ENCODE measurements at regions not wholly inside any gene's neighbourhood (a gene's known extent, or its start where the extent isn't known, plus 50 kb on each side); places are given as distances from the start of the nearest gene placed in this dataset.

- H3K4me2 ChIP-seq, result no peak overlapping the region
- 58% methylated on average over 2 of the region's 2 CpGs for WGBS (ENCODE audit: low lambda C conversion rate, missing lambda C conversion rate)
Observed at GRCh38 chr7:125136755-125137532, 207.3 kb upstream of the POT1 start.

GRCh38 chr7:125136341-125136740 is 206.7 kb upstream of the POT1 start:
- Histone ChIP-seq H3K36me3 (replicated peaks; ENCODE audit: insufficient read depth, low read depth) (no peaks in the 10 kb centered on the region), H3K9me2 (replicated peaks; ENCODE audit: insufficient read depth) (no peaks in the 10 kb centered on the region), H3K4me1 (ENCODE audit: insufficient read depth) (no peaks in the 10 kb centered on the region), H3K4me2 (no peak overlapping the region), H3K27ac (no peak overlapping the region), H3K4me3 (no peak overlapping the region), H2AFZ (no peak overlapping the region), H3K27me3 (no peaks in the 10 kb centered on the region), H4K20me1 (ENCODE audit: insufficient read depth, poor library complexity, severe bottlenecking) (no peaks in the 10 kb centered on the region), H3K9me3 (ENCODE audit: low read depth) (no peaks in the 10 kb centered on the region), H3K79me2 (no peaks in the 10 kb centered on the region)
- no peak for TF ChIP-seq CTCF (IDR thresholded peaks at IDR 0.05; ENCODE audit: poor library complexity)
- 63% methylated on average over 1 of the region's 1 CpG for whole genome bisulfite sequencing (ENCODE audit: low lambda C conversion rate, missing lambda C conversion rate)
- DNase-seq (ENCODE audit: low spot score), result no peak

More at GRCh38 chr7:125136755-125137532, 207.3 kb upstream of the POT1 start:
- DNase-seq (ENCODE audit: low spot score), result peak; percentile 12
- H3K79me2 ChIP-seq, result no peaks in the 10 kb centered on the region
- TF ChIP-seq CTCF (IDR thresholded peaks at IDR 0.05; ENCODE audit: poor library complexity), result no peak
- TF ChIP-seq EZH2phosphoT487 (IDR thresholded peaks at IDR 0.05; ENCODE audit: low read depth, severe bottlenecking, unreplicated experiment), result no peak
- TF ChIP-seq EZH2 (IDR thresholded peaks at IDR 0.05; ENCODE audit: borderline replicate concordance), result no peak
- no peaks in the 10 kb centered on the region for H4K20me1 ChIP-seq (ENCODE audit: insufficient read depth, poor library complexity, severe bottlenecking)
- H3K27ac ChIP-seq, result peak overlapping the region; percentile 12
- no peaks in the 10 kb centered on the region for H3K9me2 ChIP-seq (replicated peaks; ENCODE audit: insufficient read depth)
- no peaks in the 10 kb centered on the region for H3K27me3 ChIP-seq
- H3K4me3 ChIP-seq, result no peak overlapping the region
- H3K4me1 ChIP-seq (ENCODE audit: insufficient read depth), result no peaks in the 10 kb centered on the region
- no peaks in the 10 kb centered on the region for H3K36me3 ChIP-seq (replicated peaks; ENCODE audit: insufficient read depth, low read depth)
- no peak overlapping the region for H2AFZ ChIP-seq
- no peaks in the 10 kb centered on the region for H3K9me3 ChIP-seq (ENCODE audit: low read depth)

- H3K27me3 ChIP-seq, result no peaks in the 10 kb centered on the region
- 93% methylated on average over 1 of the region's 1 CpG for WGBS (ENCODE audit: low lambda C conversion rate, missing lambda C conversion rate)
- no peaks in the 10 kb centered on the region for H3K4me1 ChIP-seq (ENCODE audit: insufficient read depth)
- H3K4me3 ChIP-seq, result no peak overlapping the region
- H3K9me2 ChIP-seq (replicated peaks; ENCODE audit: insufficient read depth), result no peaks in the 10 kb centered on the region
- no peaks in the 10 kb centered on the region for H3K36me3 ChIP-seq (replicated peaks; ENCODE audit: insufficient read depth, low read depth)
- no peaks in the 10 kb centered on the region for H3K9me3 ChIP-seq (ENCODE audit: low read depth)
- no peak overlapping the region for H2AFZ ChIP-seq
- H3K4me2 ChIP-seq, result no peak overlapping the region
- no peak for DNase-seq (ENCODE audit: low spot score)
- H3K27ac ChIP-seq, result no peak overlapping the region
- TF ChIP-seq EZH2phosphoT487 (IDR thresholded peaks at IDR 0.05; ENCODE audit: low read depth, severe bottlenecking, unreplicated experiment), result no peak
- TF ChIP-seq CTCF (IDR thresholded peaks at IDR 0.05; ENCODE audit: poor library complexity), result no peak
- no peak for TF ChIP-seq EZH2 (IDR thresholded peaks at IDR 0.05; ENCODE audit: borderline replicate concordance)
- no peaks in the 10 kb centered on the region for H4K20me1 ChIP-seq (ENCODE audit: insufficient read depth, poor library complexity, severe bottlenecking)
- H3K79me2 ChIP-seq, result no peaks in the 10 kb centered on the region
Observed at GRCh38 chr7:125130173-125130572, 200.5 kb upstream of the POT1 start.

Data from hepatocyte (in vitro differentiated cells).